HepG2 (cell line): ENCODE measurements at regions not wholly inside any gene's neighbourhood (a gene's known extent, or its start where the extent isn't known, plus 50 kb on each side); places are given as distances from the start of the nearest gene placed in this dataset.

Experiments
- ATAC-seq: fragments of 200-7000 bp; cut with Tn5 transposase; 3 replicates; pipeline ENCODE4 v1.9.1; 2020; ENCODE audit warnings: mild to moderate bottlenecking, moderate library complexity
- BruUV-seq: library from RNA; stranded (reverse); fragments of 400-500 nt; replicated peaks from 2 replicates; lab custom pipeline; 2021; lab: Mats Ljungman, UMichigan
- CTCF ChIA-PET: fragments of 300-600 bp; formaldehyde crosslinking; extraction: SDS; loops from one replicate; lab custom pipeline; 2021; ENCODE audit warnings: low total read pairs, inconsistent platforms, low intra/inter-chr PET ratio; lab: Yijun Ruan, JAX
- POLR2A ChIA-PET: fragments of 350-600 bp; sonication (Branson Sonifier 250); formaldehyde crosslinking; loops from one replicate; lab custom pipeline; 2020; ENCODE audit warnings: antibody characterized with exemption, inconsistent platforms; lab: Yijun Ruan, JAX
- DNase-seq: peaks from one replicate; pipeline ENCODE4 v3.0.0-alpha.2; 2015; ENCODE audit warnings: low spot score
- FAIRE-seq: peaks from 3 replicates; lab custom pipeline; 2011; peaks lifted over from hg19 to GRCh38; lab: Jason Lieb, UNC
- H2AFZ ChIP-seq: one replicate; pipeline ENCODE4 v1.6.1; 2011; ENCODE audit warnings: low read length, inconsistent platforms
- H3K27ac ChIP-seq: fragments of 300-600 bp; 3 replicates; pipeline ENCODE4 v1.8.0; 2011; ENCODE audit warnings: mixed run types, mild to moderate bottlenecking, mixed read lengths, low read length, inconsistent platforms; ENCODE audit not compliant: insufficient read depth; ENCODE audit errors: extremely low read length
- H3K27me3 ChIP-seq, 2 experiments: fragments of 200-600 bp in 1 of 2; 2 replicates in 1 of 2; 3 replicates in 1 of 2; pipeline versions ENCODE4 v1.6.0 to v1.8.0; 2011; ENCODE audit warnings: low read length in 2 of 2, mild to moderate bottlenecking in 2 of 2, moderate library complexity in 2 of 2, inconsistent platforms in 1 of 2; ENCODE audit not compliant: insufficient read depth in 2 of 2, control insufficient read depth in 1 of 2
- H3K36me3 ChIP-seq, 2 experiments: fragments of 200-600 bp in 1 of 2; replicated peaks in 1 of 2; 2 replicates in 1 of 2; 3 replicates in 1 of 2; pipeline versions ENCODE4 v1.5.1 to v1.8.0; 2011; ENCODE audit warnings: low read length in 2 of 2, inconsistent platforms in 1 of 2; ENCODE audit not compliant: insufficient read depth in 2 of 2, control insufficient read depth in 1 of 2
- H3K4me1 ChIP-seq: 2 replicates; pipeline ENCODE4 v1.5.1; 2012; ENCODE audit warnings: low read length, inconsistent platforms; ENCODE audit not compliant: insufficient read depth
- H3K4me2 ChIP-seq: 2 replicates; pipeline ENCODE4 v1.6.0; 2011; ENCODE audit warnings: low read depth, low read length, inconsistent platforms
- H3K4me3 ChIP-seq, 3 experiments: fragments of 200-600 bp in 1 of 3; sonication (generic), shearing (Covaris generic) in 1 of 3; replicated peaks in 1 of 3; 2 replicates each; pipeline ENCODE4 v1.5.1; 2011 to 2016; ENCODE audit warnings: low read length in 3 of 3, inconsistent platforms in 2 of 3, low read depth in 2 of 3, mild to moderate bottlenecking in 2 of 3, control low read depth in 1 of 3, mixed read lengths in 1 of 3; ENCODE audit not compliant: insufficient read depth in 1 of 3
- H3K79me2 ChIP-seq: one replicate; pipeline ENCODE4 v1.6.1; 2011; ENCODE audit warnings: low read length, inconsistent platforms; ENCODE audit not compliant: insufficient read depth
- H3K9ac ChIP-seq: 2 replicates; pipeline ENCODE4 v1.6.0; 2011; ENCODE audit warnings: mild to moderate bottlenecking, low read depth, low read length, inconsistent platforms; ENCODE audit not compliant: insufficient read depth
- H3K9me3 ChIP-seq: 2 replicates; pipeline ENCODE4 v1.5.1; 2012; ENCODE audit warnings: mild to moderate bottlenecking, low read length
- H4K20me1 ChIP-seq: 2 replicates; pipeline ENCODE4 v1.6.0; 2011; ENCODE audit warnings: inconsistent platforms, mild to moderate bottlenecking, low read length, moderate library complexity; ENCODE audit not compliant: insufficient read depth
- CBX2 ChIP-seq, 2 experiments: fragments of 200-600 bp in 1 of 2; sonication (generic); formaldehyde crosslinking in 1 of 2; IDR thresholded peaks; 2 replicates each; pipeline versions ENCODE4 v1.7.0 to v1.8.1; 2018 to 2022; ENCODE audit warnings: low read depth in 2 of 2, low read length in 1 of 2, mild to moderate bottlenecking in 1 of 2, missing genetic modification reagents in 1 of 2
- HNF4A ChIP-seq: sonication (generic); formaldehyde crosslinking; IDR thresholded peaks from 2 replicates; pipeline ENCODE4 v1.4.0; 2020; ENCODE audit warnings: missing genetic modification reagents
- MAFG ChIP-seq: sonication (generic); formaldehyde crosslinking; IDR thresholded peaks from 2 replicates; pipeline ENCODE4 v1.5.1; 2020; ENCODE audit warnings: mild to moderate bottlenecking, missing genetic modification reagents
- NR1H2 ChIP-seq: sonication (generic); formaldehyde crosslinking; IDR thresholded peaks from 2 replicates; pipeline ENCODE4 v1.8.1; 2022; ENCODE audit warnings: low read depth, missing genetic modification reagents, borderline replicate concordance
- RBFOX2 ChIP-seq: fragments of 200-400 bp; formaldehyde crosslinking; IDR thresholded peaks from 2 replicates; pipeline ENCODE4 v1.6.1; 2017; ENCODE audit warnings: low read depth, mild to moderate bottlenecking, low read length
- RFXANK ChIP-seq: IDR thresholded peaks from 2 replicates; pipeline ENCODE4 v1.6.1; 2016
- ZBTB8A ChIP-seq: sonication (generic); formaldehyde crosslinking; IDR thresholded peaks from 2 replicates; pipeline ENCODE4 v1.4.0; 2020; ENCODE audit warnings: mild to moderate bottlenecking, low read depth, missing genetic modification reagents, borderline replicate concordance
- ZFX ChIP-seq: sonication (generic); formaldehyde crosslinking; IDR thresholded peaks from 2 replicates; pipeline ENCODE4 v1.4.0; 2020; ENCODE audit warnings: mild to moderate bottlenecking, low read depth, missing genetic modification reagents, moderate library complexity
- ZNF33A ChIP-seq: sonication (generic); formaldehyde crosslinking; IDR thresholded peaks from 2 replicates; pipeline ENCODE4 v1.5.1; 2020; ENCODE audit warnings: missing genetic modification reagents, mild to moderate bottlenecking, moderate library complexity, borderline replicate concordance
- ZNF678 ChIP-seq: sonication (generic); formaldehyde crosslinking; IDR thresholded peaks from 2 replicates; pipeline ENCODE4 v1.4.0; 2020; ENCODE audit warnings: mild to moderate bottlenecking, missing genetic modification reagents
- WGBS: methylation state at CpG from one replicate; pipeline ENCODE4 v1.1.6; 2017; ENCODE audit warnings: low lambda C conversion rate; 5-methylcytosine and 5-hydroxymethylcytosine counted together
- in situ Hi-C: cut with HindIII; loops from 2 replicates; pipeline ENCODE4 v1.10.0; 2017; ENCODE audit warnings: low pct_unique_long_range_greater_than_20kb; ENCODE audit not compliant: extremely low pct_ligation_motif_present
- intact Hi-C: fragments of 100-400 bp; cut with micrococcal nuclease; formaldehyde crosslinking; loops from one replicate; pipeline ENCODE4 v1.10.0; 2022; ENCODE audit not compliant: unreplicated experiment
- TF ChIP-seq, protein P1 (sequence below): IDR thresholded peaks from 2 replicates; pipeline ENCODE4 v1.6.1; 2016
- TF ChIP-seq, protein P2 (sequence below): sonication (generic); formaldehyde crosslinking; conservative IDR thresholded peaks from 2 replicates; pipeline ENCODE4 v1.4.0; 2020; ENCODE audit warnings: missing genetic modification reagents
- TF ChIP-seq, protein P3 (sequence below): sonication (generic); formaldehyde crosslinking; IDR thresholded peaks from 2 replicates; pipeline ENCODE4 v1.5.0; 2020; ENCODE audit warnings: mild to moderate bottlenecking, missing genetic modification reagents

DNA sequence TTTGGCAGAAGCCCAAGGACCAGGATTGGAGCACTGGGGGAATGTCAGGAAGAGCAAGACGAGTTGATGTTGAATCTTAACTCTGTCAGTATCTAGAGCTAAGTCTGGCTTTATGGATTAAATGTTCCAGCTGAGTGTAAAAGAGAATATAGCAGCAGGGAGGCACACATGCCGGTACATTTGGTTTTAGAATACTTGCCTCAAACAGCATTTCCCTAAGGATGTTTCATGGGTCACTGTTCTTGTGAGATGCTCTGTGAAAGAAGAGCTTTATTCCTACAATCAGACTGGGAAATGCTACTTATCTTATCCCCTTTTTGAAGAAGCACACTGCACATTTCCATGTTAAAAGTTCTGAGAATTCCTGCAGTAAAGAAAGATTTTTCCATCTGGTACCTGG lies 440.3 kb upstream of the B3GALT2 start:
- BruUV-seq, result no TSS peak
- CTCF ChIA-PET, result no interaction called here
- no peak for TF ChIP-seq ZNF33A
- TF ChIP-seq RBFOX2, result no peak
- TF ChIP-seq ZFX (CRISPR knock-in tag), result no peak
- TF ChIP-seq, protein P1, sequence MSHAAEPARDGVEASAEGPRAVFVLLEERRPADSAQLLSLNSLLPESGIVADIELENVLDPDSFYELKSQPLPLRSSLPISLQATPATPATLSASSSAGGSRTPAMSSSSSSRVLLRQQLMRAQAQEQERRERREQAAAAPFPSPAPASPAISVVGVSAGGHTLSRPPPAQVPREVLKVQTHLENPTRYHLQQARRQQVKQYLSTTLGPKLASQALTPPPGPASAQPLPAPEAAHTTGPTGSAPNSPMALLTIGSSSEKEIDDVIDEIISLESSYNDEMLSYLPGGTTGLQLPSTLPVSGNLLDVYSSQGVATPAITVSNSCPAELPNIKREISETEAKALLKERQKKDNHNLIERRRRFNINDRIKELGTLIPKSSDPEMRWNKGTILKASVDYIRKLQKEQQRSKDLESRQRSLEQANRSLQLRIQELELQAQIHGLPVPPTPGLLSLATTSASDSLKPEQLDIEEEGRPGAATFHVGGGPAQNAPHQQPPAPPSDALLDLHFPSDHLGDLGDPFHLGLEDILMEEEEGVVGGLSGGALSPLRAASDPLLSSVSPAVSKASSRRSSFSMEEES (CRISPR knock-in tag), result no peak
- TF ChIP-seq CBX2 (IDR thresholded peaks at IDR 0.05; ENCODE audit: low read depth, low read length), result no peak
- TF ChIP-seq CBX2 (CRISPR knock-in tag; IDR thresholded peaks at IDR 0.05; ENCODE audit: low read depth), result no peak
- TF ChIP-seq RFXANK (CRISPR knock-in tag), result no peak
- TF ChIP-seq, protein P2, sequence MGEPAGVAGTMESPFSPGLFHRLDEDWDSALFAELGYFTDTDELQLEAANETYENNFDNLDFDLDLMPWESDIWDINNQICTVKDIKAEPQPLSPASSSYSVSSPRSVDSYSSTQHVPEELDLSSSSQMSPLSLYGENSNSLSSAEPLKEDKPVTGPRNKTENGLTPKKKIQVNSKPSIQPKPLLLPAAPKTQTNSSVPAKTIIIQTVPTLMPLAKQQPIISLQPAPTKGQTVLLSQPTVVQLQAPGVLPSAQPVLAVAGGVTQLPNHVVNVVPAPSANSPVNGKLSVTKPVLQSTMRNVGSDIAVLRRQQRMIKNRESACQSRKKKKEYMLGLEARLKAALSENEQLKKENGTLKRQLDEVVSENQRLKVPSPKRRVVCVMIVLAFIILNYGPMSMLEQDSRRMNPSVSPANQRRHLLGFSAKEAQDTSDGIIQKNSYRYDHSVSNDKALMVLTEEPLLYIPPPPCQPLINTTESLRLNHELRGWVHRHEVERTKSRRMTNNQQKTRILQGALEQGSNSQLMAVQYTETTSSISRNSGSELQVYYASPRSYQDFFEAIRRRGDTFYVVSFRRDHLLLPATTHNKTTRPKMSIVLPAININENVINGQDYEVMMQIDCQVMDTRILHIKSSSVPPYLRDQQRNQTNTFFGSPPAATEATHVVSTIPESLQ, result no peak
- TF ChIP-seq NR1H2 (CRISPR knock-in tag), result no peak
- TF ChIP-seq MAFG, result no peak
- TF ChIP-seq HNF4A, result no peak
- no peak for TF ChIP-seq ZNF678 (CRISPR knock-in tag)
- no peak for TF ChIP-seq ZBTB8A (CRISPR knock-in tag)
- TF ChIP-seq, protein P3, sequence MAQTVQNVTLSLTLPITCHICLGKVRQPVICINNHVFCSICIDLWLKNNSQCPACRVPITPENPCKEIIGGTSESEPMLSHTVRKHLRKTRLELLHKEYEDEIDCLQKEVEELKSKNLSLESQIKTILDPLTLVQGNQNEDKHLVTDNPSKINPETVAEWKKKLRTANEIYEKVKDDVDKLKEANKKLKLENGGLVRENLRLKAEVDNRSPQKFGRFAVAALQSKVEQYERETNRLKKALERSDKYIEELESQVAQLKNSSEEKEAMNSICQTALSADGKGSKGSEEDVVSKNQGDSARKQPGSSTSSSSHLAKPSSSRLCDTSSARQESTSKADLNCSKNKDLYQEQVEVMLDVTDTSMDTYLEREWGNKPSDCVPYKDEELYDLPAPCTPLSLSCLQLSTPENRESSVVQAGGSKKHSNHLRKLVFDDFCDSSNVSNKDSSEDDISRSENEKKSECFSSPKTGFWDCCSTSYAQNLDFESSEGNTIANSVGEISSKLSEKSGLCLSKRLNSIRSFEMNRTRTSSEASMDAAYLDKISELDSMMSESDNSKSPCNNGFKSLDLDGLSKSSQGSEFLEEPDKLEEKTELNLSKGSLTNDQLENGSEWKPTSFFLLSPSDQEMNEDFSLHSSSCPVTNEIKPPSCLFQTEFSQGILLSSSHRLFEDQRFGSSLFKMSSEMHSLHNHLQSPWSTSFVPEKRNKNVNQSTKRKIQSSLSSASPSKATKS (CRISPR knock-in tag), result no peak

More for the DNA sequence above, 440.3 kb upstream of the B3GALT2 start:
- H3K4me2 ChIP-seq, result no peak overlapping the region
- H3K36me3 ChIP-seq, result no peaks in the 10 kb centered on the region
- no peak overlapping the region for H2AFZ ChIP-seq
- H3K4me3 ChIP-seq, result no peak overlapping the region
- POLR2A ChIA-PET, result no interaction called here
- no peaks in the 10 kb centered on the region for H4K20me1 ChIP-seq
- no peak overlapping the region for H3K9ac ChIP-seq
- intact Hi-C loops, result no loop called here
- no peak for DNase-seq
- 0% methylated on average over 2 of the region's 2 CpGs for WGBS
- no peak for FAIRE-seq
- in situ Hi-C loops, result no loop called here
- no peaks in the 10 kb centered on the region for H3K27me3 ChIP-seq
- no peaks in the 10 kb centered on the region for H3K79me2 ChIP-seq
- H3K9me3 ChIP-seq, result no peaks in the 10 kb centered on the region
- H3K27ac ChIP-seq, result no peak overlapping the region
- no peaks in the 10 kb centered on the region for H3K4me1 ChIP-seq
- no peak for ATAC-seq
